Adrenal gland (tissue), 5 donors: ENCODE measurements at regions not wholly inside any gene's neighbourhood (a gene's known extent, or its start where the extent isn't known, plus 50 kb on each side); places are given as distances from the start of the nearest gene placed in this dataset.

Experiments used
- CTCF ChIP-seq, 6 experiments: fragments of 450-650 bp in 4 of 6; fragments of 200-600 bp in 2 of 6; sonication (generic) in 1 of 6; IDR thresholded peaks; 1 replicate in 5 of 6; 2 replicates in 1 of 6; pipeline versions ENCODE4 v1.5.1 to v1.8.0; 2016 to 2021; ENCODE audit warnings: antibody characterized with exemption in 6 of 6, mild to moderate bottlenecking in 2 of 6, moderate library complexity in 1 of 6
- POLR2A ChIP-seq, 2 donors: fragments of 450-650 bp; IDR thresholded peaks; one replicate each; pipeline ENCODE4 v1.6.1; 2017; ENCODE audit warnings: antibody characterized with exemption in 2 of 2, mild to moderate bottlenecking in 2 of 2, moderate library complexity in 1 of 2
- donor health status: DM: no; HTN: no; CAD: no.

DNA sequence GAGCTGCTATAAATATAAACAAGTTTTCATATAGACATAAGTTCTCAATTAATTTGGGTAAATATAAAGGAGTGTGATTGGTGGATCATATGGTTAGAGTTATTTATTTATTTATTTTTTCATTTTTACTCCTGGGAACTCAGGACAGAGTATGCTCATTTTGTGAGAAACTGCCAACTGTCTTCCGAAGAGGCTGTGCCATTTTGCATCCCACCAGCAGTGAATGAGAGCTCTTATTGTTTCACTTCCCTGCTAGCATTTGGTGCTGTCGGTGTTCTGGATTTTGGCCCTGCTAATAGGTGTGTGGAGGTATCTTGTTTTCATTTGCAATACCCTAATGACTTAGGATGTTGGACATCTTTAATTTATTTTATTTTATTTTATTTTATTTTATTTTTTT, 50.4 kb upstream of the XPO1 start:
- TF ChIP-seq CTCF (IDR thresholded peaks at IDR 0.05) (no peak), POLR2A (IDR thresholded peaks at IDR 0.05) (no peak)
